ENCODE measurements at regions not wholly inside any gene's neighbourhood (a gene's known extent, or its start where the extent isn't known, plus 50 kb on each side); places are given as distances from the start of the nearest gene placed in this dataset.
"Not testable (repeated sequence)": the region's sequence is repeated elsewhere in the genome, so short reads cannot be mapped to it uniquely, and the experiment has no call there.

DNA sequence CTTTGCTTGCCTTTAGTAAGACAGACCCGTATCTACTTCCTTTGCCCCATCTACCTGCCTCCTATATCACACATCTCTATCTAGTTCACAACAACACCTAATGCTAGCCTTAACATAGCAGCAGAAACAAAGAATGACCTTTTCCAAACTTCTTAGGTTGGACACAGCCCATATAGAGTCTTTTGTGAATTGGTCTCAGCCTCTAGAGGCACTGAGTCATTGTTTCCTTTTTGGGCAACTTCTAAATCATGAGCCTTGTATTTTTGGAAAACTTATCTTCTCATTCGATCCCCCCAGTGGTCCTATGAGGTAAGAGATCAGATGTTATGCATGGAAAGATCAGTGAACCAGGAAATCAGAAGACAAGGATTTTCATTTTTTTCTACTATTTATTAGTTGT is 679.4 kb upstream of the USP24 start:
- DNase-seq, result no peak

DNA sequence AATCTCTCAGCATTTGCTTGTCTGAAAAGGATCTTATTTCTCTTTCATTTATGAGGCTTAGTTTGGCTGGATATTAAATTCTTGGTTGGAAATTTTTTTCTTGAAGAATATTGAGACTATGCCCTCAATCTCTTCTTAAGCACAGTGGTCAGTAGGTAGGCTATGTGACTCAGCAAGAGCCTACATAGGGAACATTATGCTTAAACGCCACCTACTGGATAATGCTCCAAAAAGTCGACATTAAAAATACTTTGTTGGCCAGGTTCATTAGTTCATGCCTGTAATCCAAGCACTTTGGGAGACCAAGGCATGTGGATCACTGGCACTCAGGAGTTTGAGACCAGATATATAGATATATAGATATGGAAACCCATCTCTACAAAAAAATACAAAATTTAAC is 678.0 kb upstream of the USP24 start:
- no peak for DNase-seq

DNA sequence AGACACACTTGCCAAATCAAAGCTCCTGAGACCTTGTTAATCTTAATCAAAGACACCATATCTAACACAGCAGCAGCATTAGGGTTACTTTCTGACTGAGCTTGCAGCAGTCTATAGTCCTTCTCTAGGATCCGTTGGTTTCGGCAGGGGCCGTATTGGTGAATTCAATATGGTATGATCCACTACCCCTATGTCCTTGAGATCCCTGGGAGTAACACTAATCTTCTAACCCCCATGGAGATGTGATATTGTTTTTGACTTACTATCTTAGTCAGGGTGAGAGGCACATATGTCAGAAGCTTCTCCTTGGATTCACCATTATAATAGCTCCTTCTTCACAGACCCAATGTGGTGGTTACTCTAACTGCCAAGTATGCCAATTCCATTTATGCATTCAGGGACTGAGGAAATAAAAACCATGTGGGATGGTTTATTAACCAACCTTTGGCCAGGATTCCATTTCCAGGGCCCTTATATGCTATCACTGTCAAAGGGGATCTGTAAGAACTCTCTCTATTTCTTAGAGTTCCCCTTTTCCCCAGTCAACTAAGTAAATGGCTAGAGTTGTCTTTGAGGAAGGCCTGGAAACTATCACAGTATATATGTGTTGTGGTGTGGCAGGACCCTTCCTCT is 673.6 kb upstream of the USP24 start:
- DNase-seq, result no peak

DNA sequence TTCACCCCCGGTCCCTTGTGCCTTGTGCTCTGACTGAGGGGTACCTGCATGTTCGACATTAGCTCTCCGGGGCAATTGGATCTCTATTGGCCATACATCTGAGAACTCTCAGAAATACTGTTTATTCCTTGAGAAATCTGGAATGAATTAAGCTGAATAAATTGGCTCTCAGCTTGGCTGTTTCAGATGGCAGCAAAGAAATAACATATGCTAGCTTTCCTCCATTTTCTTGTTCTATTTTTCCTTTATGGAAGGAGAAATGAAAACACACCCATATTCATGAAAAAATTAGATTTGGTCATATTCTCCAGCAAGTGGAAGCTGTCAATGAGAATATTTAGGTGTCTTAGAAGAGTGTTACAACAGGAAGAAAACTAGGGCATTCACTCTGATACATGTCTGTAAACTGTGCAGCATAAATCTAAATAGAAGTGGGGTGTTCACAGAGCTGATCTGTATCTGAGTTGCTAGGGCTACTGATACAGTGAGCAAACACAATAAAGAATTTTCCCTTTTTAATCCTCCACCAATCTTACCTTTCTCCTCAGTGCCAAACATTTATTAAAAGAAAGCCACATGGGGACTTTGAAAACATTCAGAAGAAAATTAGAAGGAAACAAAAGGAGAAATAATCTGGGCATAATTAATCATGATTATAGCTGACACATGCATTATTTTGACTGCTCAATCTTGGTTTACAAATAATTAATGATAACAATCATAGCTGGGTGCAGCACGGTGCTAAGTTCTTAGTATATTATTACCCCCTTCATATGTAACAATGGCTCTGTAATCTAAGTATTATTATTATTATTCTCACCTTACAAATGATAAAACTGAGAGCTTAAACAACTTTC is 671.9 kb upstream of the USP24 start:
- no peak for DNase-seq

DNA sequence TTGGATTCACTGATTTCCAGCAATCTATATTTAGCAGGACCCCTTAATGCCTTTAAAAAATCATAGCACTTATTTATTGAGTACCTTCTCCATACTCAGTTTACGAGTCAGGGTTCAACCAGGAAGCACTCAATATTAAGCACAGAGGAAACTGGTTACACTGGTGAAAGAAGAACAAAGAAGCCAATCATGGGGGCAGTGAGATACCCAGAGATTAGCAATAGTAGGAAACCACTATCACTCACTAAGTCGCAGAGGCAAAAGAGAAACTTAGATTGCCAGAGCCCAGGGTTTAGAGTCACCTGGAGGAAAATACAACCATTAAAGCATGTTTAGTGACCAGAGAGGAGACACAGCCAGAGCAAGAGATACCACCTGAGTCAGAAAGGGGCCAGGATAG is 670.5 kb upstream of the USP24 start:
- DNase-seq, result no peak

DNA sequence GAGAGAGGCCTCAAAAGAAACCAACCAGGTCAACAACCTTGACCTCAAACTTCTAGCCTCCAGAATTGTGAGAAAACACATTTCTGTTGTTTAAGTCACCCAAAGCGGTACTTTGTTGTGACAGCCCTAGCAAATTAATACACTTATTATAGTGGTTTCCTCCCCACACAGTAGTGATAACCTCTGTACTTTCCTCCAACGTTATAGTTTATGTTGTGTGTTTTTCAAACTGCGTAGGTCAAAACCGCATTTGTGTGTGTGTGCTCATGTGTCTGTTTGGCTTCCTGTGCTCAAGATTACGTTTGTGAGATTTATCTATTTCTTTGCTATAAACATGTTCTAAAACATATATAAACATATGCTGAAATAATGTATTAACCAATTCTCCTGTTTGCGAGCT is 667.8 kb upstream of the USP24 start:
- DNase-seq, result no peak

DNA sequence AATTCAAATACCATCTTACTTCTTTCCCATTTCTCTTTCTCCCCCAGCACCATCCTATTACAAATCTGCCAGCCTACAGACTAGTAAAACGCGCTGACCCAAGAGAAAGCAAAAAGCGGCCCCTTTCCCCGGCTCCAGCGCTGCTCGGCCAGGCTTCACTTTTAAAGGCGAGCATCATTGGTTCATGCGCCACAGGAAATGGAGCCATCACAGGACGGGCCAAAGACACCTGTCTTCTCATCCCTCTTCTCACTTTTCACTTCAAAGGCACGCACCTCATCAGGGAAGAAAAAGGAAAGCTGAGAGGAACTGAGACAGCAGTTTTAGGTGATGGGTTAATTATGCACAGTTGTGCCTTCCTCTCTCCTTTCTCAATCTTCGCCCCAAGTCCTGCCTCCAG is 664.2 kb upstream of the USP24 start:
- no peak for DNase-seq

DNA sequence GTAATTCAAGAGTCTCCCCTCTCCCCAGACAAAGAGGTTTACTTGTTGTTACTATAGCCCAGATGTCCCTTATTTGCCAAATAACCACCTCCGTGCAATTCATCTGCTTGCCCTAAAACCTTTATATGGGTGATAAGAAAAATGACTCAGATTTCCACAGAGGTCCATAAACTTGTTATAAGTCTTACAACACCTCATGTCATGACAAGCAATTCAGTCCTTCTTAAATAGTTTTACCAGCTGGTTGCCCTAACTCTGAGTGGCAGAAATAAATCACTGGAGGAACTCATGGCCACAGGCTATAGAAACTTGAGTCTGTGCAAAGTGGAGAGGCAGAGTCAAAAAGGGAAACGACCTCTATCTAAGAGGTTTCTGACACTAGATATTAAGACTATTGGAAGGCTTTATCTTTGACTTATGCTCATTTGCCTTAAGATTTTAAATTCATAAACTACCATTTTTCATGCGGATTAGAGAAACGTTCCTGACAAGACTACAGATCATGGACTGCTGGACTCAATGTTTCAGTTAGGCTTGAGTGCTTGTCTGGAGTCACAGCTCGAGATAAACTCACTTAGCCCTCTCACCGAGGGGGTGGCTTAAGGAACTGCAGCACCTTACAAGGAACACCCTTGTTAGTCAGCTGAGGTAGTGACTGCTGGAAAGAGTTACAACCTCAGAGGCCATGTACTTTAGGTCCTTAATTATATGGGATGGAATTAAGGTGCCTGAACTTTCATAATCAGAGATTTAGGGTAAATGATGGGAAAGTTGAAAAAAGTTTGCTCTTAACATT is 662.5 kb upstream of the USP24 start:
- no peak for DNase-seq

DNA sequence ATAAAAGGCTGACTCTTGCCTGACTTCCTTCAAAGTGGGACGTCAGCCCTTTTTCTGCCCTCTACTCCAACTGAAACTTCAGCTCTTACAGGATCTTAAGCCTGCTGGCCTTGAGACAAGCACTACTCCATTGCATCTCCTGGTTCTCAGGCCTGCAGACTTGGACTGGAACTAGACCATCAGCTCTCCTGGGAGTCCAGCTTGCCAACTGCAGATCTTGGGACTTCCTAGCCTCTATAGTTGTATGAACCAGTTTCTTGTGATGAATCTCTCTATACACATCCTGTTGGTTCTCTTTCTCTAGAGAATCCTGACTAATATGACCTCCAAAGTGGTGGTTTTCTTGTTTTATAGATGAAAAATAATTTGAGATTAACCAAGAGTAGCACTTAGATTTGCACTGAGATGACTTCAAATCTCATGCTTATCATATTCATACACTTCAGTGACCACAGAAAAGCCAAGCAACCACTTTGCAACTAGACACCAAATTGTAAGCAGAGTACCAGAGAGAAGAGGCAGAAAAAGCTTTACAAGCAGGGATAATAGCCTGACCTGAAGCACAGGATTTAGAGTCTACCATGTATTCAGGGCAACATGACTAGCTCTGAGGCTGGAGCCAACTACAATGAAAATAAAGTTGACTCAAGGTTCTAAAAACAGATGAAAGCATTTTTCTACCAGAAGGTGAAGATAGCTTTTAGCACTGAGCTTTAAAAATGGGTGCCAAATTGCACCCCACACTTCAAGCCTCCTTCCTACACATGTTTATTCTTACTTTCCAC is 661.3 kb upstream of the USP24 start:
- no peak for DNase-seq

DNA sequence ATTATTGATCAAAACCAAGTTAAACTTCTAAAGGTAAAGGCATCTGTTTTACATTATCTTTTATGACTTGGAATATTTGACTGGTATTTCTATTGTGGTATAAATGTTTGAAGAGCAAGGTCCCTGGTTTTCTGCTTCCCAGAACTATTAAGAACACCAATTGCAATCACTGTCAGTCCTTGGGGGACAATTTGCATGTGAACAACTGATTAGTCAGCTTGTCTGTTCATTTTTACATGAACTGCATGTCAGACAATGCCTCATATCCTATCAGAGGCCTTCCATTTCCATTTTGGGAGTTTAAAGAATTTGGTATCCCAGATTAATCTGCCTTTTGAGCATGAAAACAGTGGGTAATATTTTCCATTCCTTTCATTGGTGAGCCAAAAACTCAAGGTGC is 654.9 kb upstream of the USP24 start:
- DNase-seq, result no peak

DNA sequence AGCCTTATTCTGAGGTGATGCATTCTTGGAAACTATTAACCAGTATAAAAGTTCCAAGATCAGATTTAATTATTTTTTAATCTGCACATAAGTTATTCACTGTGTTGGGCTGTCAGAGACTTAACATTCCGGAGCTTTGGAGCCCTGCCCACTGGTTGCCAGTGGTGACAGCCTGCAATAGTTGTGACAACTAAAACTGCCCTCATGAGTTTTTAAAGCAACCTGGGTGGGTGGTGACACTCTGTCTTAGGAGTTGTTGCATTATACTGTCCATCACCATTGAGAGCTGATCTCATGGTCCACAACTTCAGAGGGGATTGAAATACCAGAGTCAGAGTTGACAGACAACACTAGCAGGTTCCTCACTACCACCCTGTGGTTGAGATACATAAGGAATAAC is 653.9 kb upstream of the USP24 start:
- DNase-seq, result no peak

DNA sequence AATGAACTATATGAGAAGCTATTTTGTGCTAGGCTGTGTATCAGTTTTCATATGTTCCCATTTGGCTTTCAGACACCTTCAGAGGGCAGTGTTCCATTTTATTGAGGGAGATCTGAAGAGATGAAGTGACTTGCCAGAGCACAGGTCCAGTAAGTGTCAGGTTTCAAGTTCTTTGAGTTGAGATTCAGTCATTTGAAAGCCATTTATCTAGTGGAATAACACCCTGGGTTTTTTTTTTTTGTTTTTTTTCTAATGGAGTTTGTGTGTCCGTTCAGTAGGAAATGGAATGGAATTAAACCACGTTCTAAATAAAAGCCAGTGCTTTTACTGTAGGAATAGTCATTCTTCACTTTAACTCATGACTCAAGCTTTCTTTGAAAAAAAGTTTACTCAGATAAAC is 652.9 kb upstream of the USP24 start:
- DNase-seq, result no peak

DNA sequence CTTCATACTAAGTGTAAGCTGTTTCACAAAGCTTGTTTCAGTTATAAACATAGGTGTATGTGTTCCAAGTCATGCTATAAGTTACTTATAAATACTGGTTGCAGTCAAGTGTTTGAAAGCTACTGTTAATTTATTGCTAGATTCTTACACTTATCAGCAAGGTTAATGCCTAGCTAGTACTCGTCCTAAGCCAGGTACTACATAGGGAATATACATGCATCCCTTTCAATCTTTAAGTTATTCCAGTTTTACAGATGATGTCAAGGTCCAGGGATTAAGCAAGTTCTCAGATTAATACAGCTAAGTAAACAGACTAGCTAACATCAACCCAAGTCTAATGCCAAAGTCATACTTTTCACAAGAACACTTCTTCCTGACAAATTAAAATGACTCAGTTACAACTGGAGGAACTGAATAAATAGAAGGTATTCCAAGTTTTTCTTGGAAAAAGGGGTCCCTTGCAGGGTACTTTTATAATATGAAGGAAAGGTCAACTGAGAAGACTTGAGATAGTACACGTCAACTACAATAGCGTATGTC is 652.2 kb upstream of the USP24 start:
- DNase-seq, result no peak

DNA sequence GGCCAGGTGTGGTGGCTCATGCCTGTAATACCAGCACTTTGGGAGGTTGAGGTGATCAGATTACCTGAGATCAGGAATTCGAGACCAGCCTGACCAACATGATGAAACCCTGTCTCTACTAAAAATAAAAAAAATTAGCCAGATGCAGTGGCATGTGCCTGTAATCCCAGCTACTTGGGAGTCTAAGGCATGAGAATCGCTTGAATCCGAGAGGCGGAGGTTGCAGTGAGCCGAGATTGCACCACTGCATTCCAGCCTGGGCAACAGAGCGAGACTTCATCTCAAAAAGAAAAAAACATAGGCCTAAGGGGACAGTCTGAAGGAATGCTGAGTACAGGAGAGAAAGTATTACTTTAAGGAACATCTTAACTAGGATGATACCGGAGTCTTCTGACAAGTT is 650.6 kb upstream of the USP24 start:
- not testable (repeated sequence) for DNase-seq

DNA sequence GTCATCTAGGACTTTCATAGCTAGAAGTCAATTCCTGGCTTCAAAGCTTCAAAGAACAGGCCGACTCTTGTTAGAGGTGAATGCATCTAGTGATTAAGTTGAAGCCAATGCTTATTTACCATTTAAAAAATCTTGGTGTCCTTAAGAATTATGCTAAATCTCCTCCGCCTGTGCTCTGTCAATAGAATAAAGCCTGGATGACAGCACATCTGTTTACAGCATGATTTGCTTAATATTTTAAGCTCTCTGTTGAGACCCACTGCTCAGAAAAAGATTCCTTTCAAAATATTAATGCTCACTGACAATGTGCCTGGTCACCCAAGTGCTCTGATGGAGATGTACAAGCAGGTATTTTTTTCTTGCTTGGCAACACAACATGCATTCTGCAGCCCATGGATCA is 649.1 kb upstream of the USP24 start:
- no peak for DNase-seq

DNA sequence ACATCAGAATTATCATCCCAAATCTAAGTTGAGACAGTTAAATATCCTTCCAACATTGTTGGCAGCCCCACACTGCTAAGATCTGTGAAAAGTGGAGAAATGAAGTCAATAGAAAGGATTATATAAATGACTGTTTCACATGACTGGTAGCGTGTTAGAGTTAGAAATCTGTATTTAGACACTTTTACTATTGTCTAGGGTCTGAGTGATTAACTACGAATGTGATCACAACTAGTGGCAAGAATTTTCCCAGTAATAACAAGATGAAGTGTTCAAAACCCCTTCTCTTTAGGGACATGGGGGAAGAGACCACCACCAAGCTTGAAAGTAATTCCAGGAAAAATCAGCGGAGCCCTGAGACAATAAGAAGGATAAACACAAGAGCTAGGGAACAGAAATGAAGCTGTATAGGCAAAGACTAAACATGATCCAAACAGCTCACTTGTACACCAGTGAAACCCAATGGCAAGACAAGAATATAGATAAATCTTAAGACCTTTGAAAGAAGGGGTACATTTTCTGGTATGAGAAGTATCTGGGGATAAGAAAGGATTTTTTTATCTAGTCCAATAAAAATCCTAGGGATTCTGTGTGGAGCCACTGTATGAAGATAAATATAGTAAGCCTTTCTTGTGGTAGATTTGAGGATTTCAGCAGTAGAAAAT is 646.6 kb upstream of the USP24 start:
- DNase-seq, result no peak

DNA sequence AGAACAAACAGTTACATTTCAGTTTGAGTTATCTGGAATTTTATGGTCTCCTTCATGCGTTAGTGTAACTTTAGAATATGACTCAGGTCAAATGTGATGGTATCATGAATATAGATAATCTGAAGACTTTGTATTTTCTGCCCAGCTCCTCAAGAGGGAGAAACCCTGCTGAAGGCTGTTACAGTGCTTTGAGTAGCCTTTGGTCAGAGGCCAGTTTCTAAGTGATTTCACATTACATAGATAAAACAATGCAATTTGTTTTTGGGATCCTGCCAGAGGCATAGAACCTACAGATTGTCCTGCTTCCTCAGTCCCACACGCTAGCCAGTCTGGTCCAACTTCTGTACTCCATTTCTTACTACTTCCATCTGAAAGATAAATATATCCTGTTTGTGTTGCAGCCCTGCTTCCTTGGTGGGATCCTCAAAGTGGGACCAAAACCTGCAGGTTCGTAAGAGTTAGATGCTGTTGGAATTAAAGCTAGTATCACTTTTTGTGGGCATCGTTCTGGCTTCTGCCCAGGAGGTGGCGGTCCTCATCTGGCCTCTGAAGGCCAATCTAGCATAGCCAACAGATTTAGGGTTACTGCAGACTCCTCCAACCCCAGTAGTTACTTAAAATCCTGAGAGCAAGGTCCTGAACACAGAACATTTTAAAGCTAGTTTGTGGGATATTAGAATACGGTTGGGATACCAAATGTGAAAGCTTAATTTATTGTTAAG is 645.8 kb upstream of the USP24 start:
- DNase-seq, result no peak

DNA sequence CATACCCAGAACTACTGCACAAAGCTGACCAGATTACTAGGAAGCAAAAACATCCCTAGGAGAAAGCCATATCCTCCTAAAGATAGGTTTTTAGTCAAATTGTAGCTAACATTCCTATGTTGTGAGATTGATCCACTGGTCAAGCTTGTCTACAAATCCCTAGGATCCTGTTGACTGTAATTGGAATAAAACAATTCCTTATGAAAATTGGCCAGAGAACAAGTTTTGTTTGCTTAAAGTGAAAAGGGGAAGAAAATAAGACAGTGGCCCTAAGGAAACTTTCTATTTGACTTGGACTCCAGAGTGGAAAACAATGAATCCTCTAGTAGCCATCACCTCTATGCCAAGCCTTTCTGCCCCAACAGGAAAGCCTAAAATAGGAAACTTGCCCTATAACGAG is 645.2 kb upstream of the USP24 start:
- DNase-seq, result no peak

DNA sequence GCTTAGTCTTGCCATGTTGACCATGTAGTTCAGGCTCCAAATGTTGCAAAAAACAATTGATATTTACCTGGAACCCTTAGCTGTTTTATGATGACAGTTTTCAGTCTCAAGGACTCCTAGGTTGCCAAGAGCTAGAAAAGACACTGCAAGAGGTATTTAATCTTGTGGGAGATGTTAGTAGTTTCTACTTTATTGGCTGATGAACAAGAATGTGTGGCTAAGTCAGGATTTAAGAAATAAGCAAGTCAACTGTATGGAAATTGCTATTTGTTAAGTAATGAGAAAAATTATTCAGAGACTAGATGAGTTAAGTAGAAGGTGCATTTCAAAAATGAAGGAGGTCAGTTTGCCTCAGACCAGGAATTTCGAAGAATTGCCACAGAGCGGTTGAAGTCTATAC is 639.7 kb upstream of the USP24 start:
- DNase-seq, result no peak

DNA sequence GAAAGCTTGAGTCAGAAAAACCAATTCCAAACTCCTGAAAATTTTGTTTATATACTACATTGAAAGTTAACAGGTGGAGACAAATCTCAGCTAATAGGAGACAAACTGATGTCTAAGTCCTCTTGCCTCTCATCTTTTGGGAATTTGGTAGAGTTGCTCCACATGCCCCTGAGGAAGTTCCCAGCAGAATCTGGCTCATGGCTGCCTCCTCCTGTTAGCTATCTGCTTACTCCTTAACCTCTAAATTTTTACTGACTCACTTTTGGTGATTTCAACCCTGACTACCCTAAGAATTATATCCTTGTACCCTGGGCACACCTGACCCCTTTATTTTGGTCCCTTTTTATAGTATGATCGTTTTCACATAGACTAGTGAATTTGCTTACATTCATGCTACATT is 633.7 kb upstream of the USP24 start:
- no peak for DNase-seq

DNA sequence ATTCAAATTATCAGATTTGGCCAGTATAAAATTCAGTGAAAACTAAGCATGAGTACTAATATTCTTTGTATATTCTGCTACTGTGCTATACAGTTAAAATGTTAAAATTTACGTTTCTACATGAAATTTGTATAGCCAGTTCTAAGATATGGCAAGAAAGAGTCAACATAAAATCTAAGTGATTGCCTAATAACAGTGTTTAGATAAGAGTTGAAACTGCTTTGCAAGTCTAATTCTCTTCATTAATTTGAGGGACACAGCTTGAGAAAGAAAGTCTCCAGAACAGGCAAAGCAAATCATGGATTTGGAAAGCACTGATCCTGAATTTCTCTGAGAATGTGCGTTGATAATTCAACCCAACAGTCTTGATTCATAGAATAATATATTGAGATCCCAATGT is 630.9 kb upstream of the USP24 start:
- DNase-seq, result no peak

DNA sequence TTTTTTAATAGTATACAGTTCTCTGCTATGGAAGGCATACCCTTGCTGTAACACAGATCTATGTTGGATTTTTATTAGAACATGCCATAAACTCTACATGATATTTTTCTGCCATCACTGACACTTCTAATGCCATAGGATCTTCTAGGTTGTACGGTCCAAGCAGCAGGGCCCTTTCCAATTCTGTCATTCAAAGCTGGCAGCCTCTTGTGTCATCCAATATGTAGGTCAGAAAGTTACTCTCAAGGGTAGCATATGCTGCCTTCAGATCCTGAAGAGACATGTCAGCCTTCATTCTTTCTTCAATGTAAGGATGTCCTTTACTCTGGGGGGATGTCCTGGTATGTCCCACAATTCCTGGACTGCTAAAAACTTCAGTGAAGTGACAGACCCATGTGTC is 629.2 kb upstream of the USP24 start:
- DNase-seq, result no peak

Data from effector CD8-positive, alpha-beta T cell (primary cell).